CMK (cell line): ENCODE measurements at regions not wholly inside any gene's neighbourhood (a gene's known extent, or its start where the extent isn't known, plus 50 kb on each side); places are given as distances from the start of the nearest gene placed in this dataset.

ENCODE experiments used
- DNase-seq: peaks from one replicate; pipeline ENCODE4 v3.0.0-alpha.2; 2010; ENCODE audit warnings: low read depth

- DNase-seq, result no peak
Observed at GRCh38 chr11:128407962-128408361, 179.4 kb downstream of the ETS1 start.

DNA sequence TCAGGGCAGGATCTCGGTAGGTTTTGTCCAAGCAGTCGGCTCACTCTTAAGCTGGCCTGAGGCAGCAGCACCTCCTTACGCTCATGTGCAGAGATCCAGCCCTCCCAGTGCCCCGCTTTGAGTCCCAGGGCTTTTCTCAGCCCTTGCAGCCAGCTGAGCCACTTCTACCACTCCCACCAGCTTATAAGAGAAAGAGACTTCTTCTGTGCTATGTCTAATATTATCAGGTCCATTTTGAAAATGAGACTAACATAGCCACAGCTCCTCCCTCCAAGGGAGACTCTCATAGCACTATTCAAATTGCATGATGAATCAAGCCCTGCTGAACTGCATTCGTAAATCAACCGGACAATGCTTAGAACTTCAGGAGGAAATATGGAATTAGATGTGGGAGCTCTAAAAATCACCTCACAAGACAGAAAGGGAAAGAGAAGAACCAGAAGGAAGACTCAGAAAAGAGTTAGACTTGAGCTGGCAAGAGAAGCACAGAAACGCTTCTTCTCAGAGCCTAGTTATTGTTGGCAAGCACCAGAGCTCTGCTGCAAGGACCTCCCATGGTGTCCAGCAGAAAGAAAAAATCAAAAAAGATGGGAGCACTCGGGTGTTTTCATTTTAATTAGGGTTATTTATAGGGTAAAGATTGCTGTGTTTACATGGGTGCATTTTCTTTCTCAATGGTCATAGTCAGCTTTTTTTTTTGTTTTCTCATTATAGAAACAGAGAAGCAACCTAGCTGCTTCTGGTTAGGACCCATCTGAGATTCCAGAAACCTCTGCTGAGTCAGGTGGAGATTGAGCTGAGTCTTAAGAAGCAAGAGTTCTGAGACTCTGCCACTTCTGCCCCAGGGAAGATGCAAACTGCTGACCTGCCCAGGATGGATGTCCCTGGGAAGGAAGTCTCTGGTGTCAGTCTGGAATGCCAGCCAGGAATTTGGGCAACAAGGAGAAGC lies 181.4 kb downstream of the ETS1 start:
- no peak for DNase-seq

- DNase-seq, result no peak
Observed at GRCh38 chr11:128405112-128405511, 182.2 kb downstream of the ETS1 start.

GRCh38 chr11:128404437-128404836 lies 182.9 kb downstream of the ETS1 start:
- DNase-seq, result no peak

DNA sequence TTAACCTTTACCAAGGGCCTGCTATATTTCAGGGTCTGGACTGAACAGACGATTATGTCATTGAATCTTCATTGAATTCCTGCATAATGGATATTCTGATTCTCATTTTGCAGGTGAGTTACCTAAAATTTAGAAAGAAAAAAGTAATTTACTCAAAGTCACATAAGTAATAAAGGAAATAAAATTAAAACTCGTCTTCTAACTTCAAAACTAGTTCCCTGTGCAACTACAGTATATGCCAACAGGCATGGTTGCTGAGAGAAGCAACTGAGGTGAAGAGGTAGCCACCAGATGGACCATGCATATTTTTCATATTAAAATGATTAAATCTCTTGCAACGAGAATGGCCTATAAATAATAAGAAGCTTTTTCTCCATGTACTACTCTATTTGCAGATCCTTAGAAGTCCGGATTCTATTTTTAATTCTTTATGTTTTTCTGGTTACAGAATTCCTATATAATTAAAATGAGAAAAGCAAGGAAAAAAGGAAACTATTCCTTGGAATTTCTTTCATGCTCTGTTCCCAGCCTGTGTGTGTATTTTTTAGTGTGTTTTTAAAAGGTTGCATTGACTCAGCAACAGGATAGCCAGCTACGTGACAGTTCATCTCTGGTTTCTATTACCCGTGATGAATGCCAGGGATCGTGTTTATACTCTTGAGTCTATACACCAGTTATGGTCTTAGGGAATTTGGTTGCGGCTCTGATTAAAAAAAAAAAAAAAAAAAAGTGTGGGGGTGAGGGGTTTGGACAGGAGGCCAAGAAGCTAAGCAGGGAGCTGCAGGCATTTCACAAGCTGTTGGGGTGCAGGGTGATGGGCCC lies 186.8 kb downstream of the ETS1 start:
- DNase-seq, result no peak

- no peak for DNase-seq
Observed at GRCh38 chr11:128399251-128400121, 187.9 kb downstream of the ETS1 start.

- DNase-seq, result no peak
Observed at GRCh38 chr11:128398517-128399250, 188.7 kb downstream of the ETS1 start.

DNA sequence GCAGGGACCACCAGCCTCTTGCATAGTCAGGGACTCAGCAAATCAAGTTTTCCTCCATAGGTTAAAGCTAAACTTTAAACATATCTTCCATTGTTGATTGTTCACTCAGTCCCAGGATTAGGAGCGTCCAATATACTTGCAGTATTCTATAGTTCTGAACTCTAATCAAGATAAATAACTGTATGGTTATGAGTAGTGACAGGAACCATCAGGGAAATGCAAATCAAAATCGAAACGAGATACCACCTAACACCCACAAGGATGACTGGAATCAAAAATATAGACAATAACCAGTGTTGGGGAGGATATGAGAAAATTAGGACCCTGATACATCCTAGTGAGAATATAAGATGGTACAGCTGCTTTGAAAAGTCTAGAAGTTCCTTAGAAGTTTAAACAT lies 190.0 kb downstream of the ETS1 start:
- no peak for DNase-seq

- DNase-seq, result no peak
Observed at GRCh38 chr11:128394431-128395089, 192.8 kb downstream of the ETS1 start.

DNA sequence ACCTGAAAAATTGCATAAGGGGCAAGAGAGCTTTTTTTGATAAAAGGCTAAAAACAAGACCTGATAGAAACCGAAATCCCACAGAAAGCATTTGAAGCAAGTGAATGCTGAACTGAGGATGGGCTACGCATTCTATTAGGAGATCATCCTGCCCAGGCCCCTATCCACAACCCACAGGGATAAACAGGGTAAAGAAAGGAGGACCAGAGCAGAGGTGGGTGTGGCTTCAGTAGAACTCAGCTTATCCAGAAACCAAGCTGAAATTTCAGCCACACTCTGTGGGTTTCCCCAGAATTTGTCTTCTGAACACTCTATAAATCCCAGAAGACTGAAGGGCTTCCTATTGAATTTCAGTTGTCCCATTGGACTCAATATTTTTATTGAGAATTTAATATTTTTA lies 195.1 kb downstream of the ETS1 start:
- no peak for DNase-seq

DNA sequence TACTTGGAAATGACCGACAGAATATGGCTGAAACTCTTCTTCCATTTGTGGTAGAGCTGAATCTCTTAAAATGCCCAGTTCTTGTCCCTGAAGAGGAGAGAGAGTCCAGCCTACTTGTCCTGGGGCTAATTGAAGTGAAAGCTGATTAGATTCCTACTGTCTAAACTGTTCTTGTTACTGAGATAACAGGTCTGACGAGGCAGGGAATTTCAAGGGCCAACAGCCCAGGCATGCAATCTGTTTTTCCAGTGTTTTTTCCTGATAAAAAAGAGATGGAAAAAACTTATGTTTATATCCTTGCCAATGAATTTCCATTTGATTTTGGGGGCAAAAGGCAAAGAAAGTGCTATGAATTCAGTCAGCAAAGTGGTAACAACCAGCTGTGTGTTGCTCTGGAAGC lies 195.5 kb downstream of the ETS1 start:
- no peak for DNase-seq

- no peak for DNase-seq
Observed at GRCh38 chr11:128390246-128390645, 197.1 kb downstream of the ETS1 start.

- DNase-seq, result no peak
Observed at GRCh38 chr11:128389461-128389976, 197.8 kb downstream of the ETS1 start.

DNA sequence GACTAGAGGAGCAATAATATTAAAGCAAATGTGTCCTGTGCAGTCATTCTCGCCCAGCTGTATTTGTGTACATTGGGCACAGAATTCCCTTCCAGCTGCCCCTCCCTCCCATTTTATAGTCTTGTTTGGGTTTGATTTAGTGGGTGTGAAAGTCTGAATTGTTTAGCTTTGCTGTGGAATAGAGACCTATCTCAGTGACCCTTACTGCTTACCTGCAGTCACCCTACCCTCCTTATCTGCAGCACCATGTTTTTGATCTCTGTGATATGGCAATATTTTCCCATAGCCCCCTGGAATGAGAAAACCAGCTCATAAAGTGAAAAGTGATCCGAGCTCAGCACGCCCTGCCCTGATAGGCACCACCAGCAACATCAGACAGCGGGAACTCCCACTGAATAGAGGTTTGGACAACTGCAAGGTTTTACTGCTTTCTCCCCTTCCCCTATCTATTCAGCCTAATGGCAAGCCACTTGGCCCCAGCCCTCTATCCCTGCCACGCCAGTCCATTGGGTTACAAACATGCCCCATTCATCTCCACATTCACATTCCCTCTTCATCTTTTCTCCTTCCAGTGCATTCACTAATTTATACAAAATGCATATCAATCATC lies 199.0 kb downstream of the ETS1 start:
- DNase-seq, result no peak

GRCh38 chr11:128379587-128380580 lies 207.5 kb downstream of the ETS1 start:
- DNase-seq, result no peak

DNA sequence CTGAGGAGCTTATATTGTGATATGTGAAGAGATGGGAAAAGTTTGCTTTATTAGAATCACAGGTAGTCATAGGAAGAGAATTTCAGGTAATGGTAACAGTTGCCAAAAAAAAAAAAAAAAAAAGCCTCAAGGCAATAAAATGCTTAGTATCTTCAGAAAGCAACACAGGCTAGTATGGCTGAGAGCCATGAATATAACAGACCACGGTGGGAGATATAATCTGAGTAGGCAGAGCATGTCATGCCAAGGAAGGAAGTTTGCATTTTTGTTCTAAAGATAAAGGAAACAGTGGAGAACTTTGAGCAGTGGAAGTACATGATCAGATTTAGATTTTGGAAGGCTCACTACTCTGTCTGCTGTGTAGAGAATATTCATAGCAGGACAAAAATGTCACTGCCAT lies 211.4 kb downstream of the ETS1 start:
- DNase-seq, result peak; percentile 53

GRCh38 chr11:128374026-128374425 lies 213.3 kb downstream of the ETS1 start:
- no peak for DNase-seq

- DNase-seq, result no peak
Observed at GRCh38 chr11:128372977-128373376, 214.4 kb downstream of the ETS1 start.

- no peak for DNase-seq
Observed at GRCh38 chr11:128367573-128367972, 219.8 kb downstream of the ETS1 start.
